HL-60 (cell line): ENCODE measurements at regions not wholly inside any gene's neighbourhood (a gene's known extent, or its start where the extent isn't known, plus 50 kb on each side); places are given as distances from the start of the nearest gene placed in this dataset.

ENCODE experiments used
- CTCF ChIP-seq: IDR thresholded peaks from one replicate; pipeline ENCODE4 v1.5.1; 2011; ENCODE audit warnings: low read length, control low read depth, inconsistent platforms; ENCODE audit not compliant: insufficient read depth
- GABPA ChIP-seq: IDR thresholded peaks from 2 replicates; pipeline ENCODE4 v1.6.1; 2012; ENCODE audit warnings: low read depth
- POLR2AphosphoS5 ChIP-seq: IDR thresholded peaks from 2 replicates; pipeline ENCODE4 v1.6.1; 2012; ENCODE audit warnings: low read depth
- SPI1 ChIP-seq: IDR thresholded peaks from 2 replicates; pipeline ENCODE4 v1.6.1; 2012; ENCODE audit warnings: low read depth, mild to moderate bottlenecking, borderline replicate concordance
- TF ChIP-seq, protein P1 (sequence below): IDR thresholded peaks from 2 replicates; pipeline ENCODE4 v1.6.1; 2012; ENCODE audit warnings: low read depth; ENCODE audit not compliant: insufficient replicate concordance

DNA sequence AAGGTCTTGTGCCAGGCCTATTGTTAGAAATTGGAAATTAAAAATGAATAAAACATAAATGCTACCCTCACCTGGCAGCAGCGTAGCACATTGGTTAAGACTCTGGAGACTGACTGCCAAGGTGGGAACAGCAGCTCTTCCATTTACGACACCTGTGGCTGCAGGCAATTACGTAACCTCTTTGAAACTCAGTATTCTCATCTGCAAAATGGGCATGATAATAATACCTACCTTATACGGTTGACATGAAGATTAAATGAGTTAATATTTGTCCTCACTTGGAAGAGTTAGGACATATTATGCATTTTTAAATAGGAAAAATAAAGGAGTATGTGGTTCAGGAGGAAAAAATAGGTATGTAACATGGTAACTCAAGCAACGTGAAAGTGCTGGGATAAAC is 279.3 kb upstream of the NCKAP5 start:
- TF ChIP-seq CTCF = no peak
- no peak for TF ChIP-seq GABPA
- no peak for TF ChIP-seq POLR2AphosphoS5
- TF ChIP-seq SPI1 = no peak
- TF ChIP-seq, protein P1, sequence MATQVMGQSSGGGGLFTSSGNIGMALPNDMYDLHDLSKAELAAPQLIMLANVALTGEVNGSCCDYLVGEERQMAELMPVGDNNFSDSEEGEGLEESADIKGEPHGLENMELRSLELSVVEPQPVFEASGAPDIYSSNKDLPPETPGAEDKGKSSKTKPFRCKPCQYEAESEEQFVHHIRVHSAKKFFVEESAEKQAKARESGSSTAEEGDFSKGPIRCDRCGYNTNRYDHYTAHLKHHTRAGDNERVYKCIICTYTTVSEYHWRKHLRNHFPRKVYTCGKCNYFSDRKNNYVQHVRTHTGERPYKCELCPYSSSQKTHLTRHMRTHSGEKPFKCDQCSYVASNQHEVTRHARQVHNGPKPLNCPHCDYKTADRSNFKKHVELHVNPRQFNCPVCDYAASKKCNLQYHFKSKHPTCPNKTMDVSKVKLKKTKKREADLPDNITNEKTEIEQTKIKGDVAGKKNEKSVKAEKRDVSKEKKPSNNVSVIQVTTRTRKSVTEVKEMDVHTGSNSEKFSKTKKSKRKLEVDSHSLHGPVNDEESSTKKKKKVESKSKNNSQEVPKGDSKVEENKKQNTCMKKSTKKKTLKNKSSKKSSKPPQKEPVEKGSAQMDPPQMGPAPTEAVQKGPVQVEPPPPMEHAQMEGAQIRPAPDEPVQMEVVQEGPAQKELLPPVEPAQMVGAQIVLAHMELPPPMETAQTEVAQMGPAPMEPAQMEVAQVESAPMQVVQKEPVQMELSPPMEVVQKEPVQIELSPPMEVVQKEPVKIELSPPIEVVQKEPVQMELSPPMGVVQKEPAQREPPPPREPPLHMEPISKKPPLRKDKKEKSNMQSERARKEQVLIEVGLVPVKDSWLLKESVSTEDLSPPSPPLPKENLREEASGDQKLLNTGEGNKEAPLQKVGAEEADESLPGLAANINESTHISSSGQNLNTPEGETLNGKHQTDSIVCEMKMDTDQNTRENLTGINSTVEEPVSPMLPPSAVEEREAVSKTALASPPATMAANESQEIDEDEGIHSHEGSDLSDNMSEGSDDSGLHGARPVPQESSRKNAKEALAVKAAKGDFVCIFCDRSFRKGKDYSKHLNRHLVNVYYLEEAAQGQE = no peak
